ENCODE measurements at regions not wholly inside any gene's neighbourhood (a gene's known extent, or its start where the extent isn't known, plus 50 kb on each side); places are given as distances from the start of the nearest gene placed in this dataset.

- no peaks in the 10 kb centered on the region for H4K20me1 ChIP-seq (ENCODE audit: insufficient read depth, low read length)
Observed at GRCh38 chr2:226364217-226364616, 435.4 kb downstream of the IRS1 start.

GRCh38 chr2:226362980-226363379 lies 436.6 kb downstream of the IRS1 start:
- Histone ChIP-seq H3K4me1 (ENCODE audit: insufficient read depth, low read length) (no peaks in the 10 kb centered on the region), H2AFZ (ENCODE audit: low read depth, low read length) (no peak overlapping the region), H3K27me3 (ENCODE audit: insufficient read depth, low read length, poor library complexity) (no peaks in the 10 kb centered on the region), H3K79me2 (ENCODE audit: insufficient read depth, low read length) (no peaks in the 10 kb centered on the region), H4K20me1 (ENCODE audit: insufficient read depth, low read length) (no peaks in the 10 kb centered on the region), H3K4me3 (ENCODE audit: low read depth in 1 of 2, low read length in 2 of 2) (no peak overlapping the region), H3K4me2 (ENCODE audit: insufficient read depth, low read length) (no peak overlapping the region), H3K36me3 (ENCODE audit: insufficient read depth, low read length) (no peaks in the 10 kb centered on the region), H3K9ac (ENCODE audit: low read depth, low read length) (no peak overlapping the region), H3K9me3 (ENCODE audit: insufficient read depth, low read length, severe bottlenecking) (no peaks in the 10 kb centered on the region), H3K27ac (ENCODE audit: low read length) (no peak overlapping the region)
- ATAC-seq (ENCODE audit: insufficient read depth, low read depth) (no peak), DNase-seq (no peak)
- TF ChIP-seq CTCF (IDR thresholded peaks at IDR 0.05; ENCODE audit: borderline replicate concordance, extremely low read depth, low read length, poor library complexity, severe bottlenecking) (no peak), EZH2 (IDR thresholded peaks at IDR 0.05; ENCODE audit: borderline replicate concordance, low read depth, low read length, severe bottlenecking) (no peak)

More at GRCh38 chr2:226364217-226364616, 435.4 kb downstream of the IRS1 start:
- H3K27me3 ChIP-seq (ENCODE audit: insufficient read depth, low read length, poor library complexity) = no peaks in the 10 kb centered on the region
- DNase-seq (no peak), ATAC-seq (ENCODE audit: insufficient read depth, low read depth) (no peak)
- H3K4me3 ChIP-seq (ENCODE audit: low read depth in 1 of 2, low read length in 2 of 2) = no peak overlapping the region
- no peak overlapping the region for H3K27ac ChIP-seq (ENCODE audit: low read length)
- no peak overlapping the region for H3K9ac ChIP-seq (ENCODE audit: low read depth, low read length)
- no peak overlapping the region for H2AFZ ChIP-seq (ENCODE audit: low read depth, low read length)
- no peaks in the 10 kb centered on the region for H3K9me3 ChIP-seq (ENCODE audit: insufficient read depth, low read length, severe bottlenecking)
- no peak overlapping the region for H3K4me2 ChIP-seq (ENCODE audit: insufficient read depth, low read length)
- no peaks in the 10 kb centered on the region for H3K4me1 ChIP-seq (ENCODE audit: insufficient read depth, low read length)
- H3K36me3 ChIP-seq (ENCODE audit: insufficient read depth, low read length) = no peaks in the 10 kb centered on the region
- H3K79me2 ChIP-seq (ENCODE audit: insufficient read depth, low read length) = no peaks in the 10 kb centered on the region
- no peak for TF ChIP-seq EZH2 (IDR thresholded peaks at IDR 0.05; ENCODE audit: borderline replicate concordance, low read depth, low read length, severe bottlenecking)
- TF ChIP-seq CTCF (IDR thresholded peaks at IDR 0.05; ENCODE audit: borderline replicate concordance, extremely low read depth, low read length, poor library complexity, severe bottlenecking) = no peak

GRCh38 chr2:226360658-226361057 lies 439.0 kb downstream of the IRS1 start:
- H3K4me3 ChIP-seq (ENCODE audit: low read depth in 1 of 2, low read length in 2 of 2) = no peak overlapping the region
- no peaks in the 10 kb centered on the region for H3K36me3 ChIP-seq (ENCODE audit: insufficient read depth, low read length)
- H3K4me2 ChIP-seq (ENCODE audit: insufficient read depth, low read length) = no peak overlapping the region
- H3K79me2 ChIP-seq (ENCODE audit: insufficient read depth, low read length) = no peaks in the 10 kb centered on the region
- ATAC-seq (ENCODE audit: insufficient read depth, low read depth) (no peak), DNase-seq (no peak)
- no peaks in the 10 kb centered on the region for H4K20me1 ChIP-seq (ENCODE audit: insufficient read depth, low read length)
- H3K27ac ChIP-seq (ENCODE audit: low read length) = no peak overlapping the region
- no peak overlapping the region for H3K9ac ChIP-seq (ENCODE audit: low read depth, low read length)
- no peaks in the 10 kb centered on the region for H3K4me1 ChIP-seq (ENCODE audit: insufficient read depth, low read length)
- TF ChIP-seq CTCF (IDR thresholded peaks at IDR 0.05; ENCODE audit: borderline replicate concordance, extremely low read depth, low read length, poor library complexity, severe bottlenecking) (no peak), EZH2 (IDR thresholded peaks at IDR 0.05; ENCODE audit: borderline replicate concordance, low read depth, low read length, severe bottlenecking) (no peak)
- no peak overlapping the region for H2AFZ ChIP-seq (ENCODE audit: low read depth, low read length)
- H3K27me3 ChIP-seq (ENCODE audit: insufficient read depth, low read length, poor library complexity) = no peaks in the 10 kb centered on the region
- no peaks in the 10 kb centered on the region for H3K9me3 ChIP-seq (ENCODE audit: insufficient read depth, low read length, severe bottlenecking)

- no peaks in the 10 kb centered on the region for H4K20me1 ChIP-seq (ENCODE audit: insufficient read depth, low read length)
- no peak for ATAC-seq (ENCODE audit: insufficient read depth, low read depth)
- DNase-seq = no peak
- no peak overlapping the region for H3K27ac ChIP-seq (ENCODE audit: low read length)
- no peak overlapping the region for H3K9ac ChIP-seq (ENCODE audit: low read depth, low read length)
- TF ChIP-seq EZH2 (IDR thresholded peaks at IDR 0.05; ENCODE audit: borderline replicate concordance, low read depth, low read length, severe bottlenecking) = no peak
- TF ChIP-seq CTCF (IDR thresholded peaks at IDR 0.05; ENCODE audit: borderline replicate concordance, extremely low read depth, low read length, poor library complexity, severe bottlenecking) = no peak
- no peak overlapping the region for H3K4me3 ChIP-seq (ENCODE audit: low read depth in 1 of 2, low read length in 2 of 2)
- no peaks in the 10 kb centered on the region for H3K36me3 ChIP-seq (ENCODE audit: insufficient read depth, low read length)
- H3K79me2 ChIP-seq (ENCODE audit: insufficient read depth, low read length) = no peaks in the 10 kb centered on the region
- H3K4me1 ChIP-seq (ENCODE audit: insufficient read depth, low read length) = no peaks in the 10 kb centered on the region
- no peak overlapping the region for H2AFZ ChIP-seq (ENCODE audit: low read depth, low read length)
- H3K9me3 ChIP-seq (ENCODE audit: insufficient read depth, low read length, severe bottlenecking) = no peaks in the 10 kb centered on the region
- H3K27me3 ChIP-seq (ENCODE audit: insufficient read depth, low read length, poor library complexity) = no peaks in the 10 kb centered on the region
- no peak overlapping the region for H3K4me2 ChIP-seq (ENCODE audit: insufficient read depth, low read length)
Observed at GRCh38 chr2:226358688-226359087, 440.9 kb downstream of the IRS1 start.
